ENCODE measurements at regions not wholly inside any gene's neighbourhood (a gene's known extent, or its start where the extent isn't known, plus 50 kb on each side); places are given as distances from the start of the nearest gene placed in this dataset.

DNA sequence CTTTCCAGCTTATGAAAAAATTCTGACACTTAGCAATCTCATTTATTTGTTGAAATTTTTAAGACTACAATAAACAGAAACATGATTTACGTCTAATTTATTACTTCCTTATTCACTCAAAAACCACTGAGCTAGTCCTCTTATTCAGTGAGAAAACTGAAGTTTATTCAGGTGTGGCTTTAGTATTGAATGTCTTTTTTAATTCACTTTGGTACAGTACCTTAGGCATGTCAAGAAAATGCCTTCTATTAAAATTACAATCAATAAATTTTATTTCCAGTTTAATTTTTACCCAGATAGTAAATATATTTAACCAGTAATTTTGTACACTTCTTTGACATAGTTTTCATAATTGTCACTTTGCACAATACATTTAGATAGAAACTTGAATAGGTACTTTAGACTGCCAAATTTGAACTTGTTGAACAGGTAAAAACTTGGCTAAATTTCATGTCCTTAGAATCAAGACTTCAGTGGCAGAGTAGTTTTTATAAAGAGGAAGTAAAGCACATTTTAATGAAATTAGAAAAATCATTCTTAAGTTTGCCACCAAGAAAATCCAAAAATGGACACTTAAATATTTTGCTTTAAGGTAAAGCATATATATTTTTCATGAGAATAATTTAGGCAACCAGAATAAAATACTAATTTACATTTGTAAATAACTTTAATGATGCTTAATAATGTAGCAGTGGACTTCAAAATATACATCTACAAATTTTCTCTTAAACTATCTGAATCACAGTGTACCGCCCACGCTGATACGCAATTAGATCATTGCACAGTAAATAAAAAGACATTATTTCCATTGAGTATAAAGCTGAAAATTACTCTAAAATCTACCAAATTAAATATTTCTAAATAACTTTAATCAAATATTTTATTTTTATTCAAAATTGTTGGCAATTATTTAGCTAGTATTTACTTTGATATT, 159.1 kb downstream of the RASSF9 start:
- Histone ChIP-seq H3K4me1 (ENCODE audit: control insufficient read depth, extremely low read depth, insufficient read depth, low read length) (no peaks in the 10 kb centered on the region), H3K4me3 (replicated peaks in 1 of 4; ENCODE audit: control extremely low read depth in 1 of 4, insufficient read depth in 1 of 4, low read depth in 3 of 4, low read length in 4 of 4) (no peak overlapping the region), H3K4me2 (ENCODE audit: extremely low read depth, insufficient read depth, low read length) (no peak overlapping the region), H2AFZ (ENCODE audit: low read length) (no peak overlapping the region), H3K27me3 (ENCODE audit: control insufficient read depth, insufficient read depth, low read length) (no peaks in the 10 kb centered on the region), H3K9me3 (ENCODE audit: control insufficient read depth, insufficient read depth, low read depth, low read length) (no peaks in the 10 kb centered on the region), H3K27ac (ENCODE audit: insufficient read depth, low read length) (no peak overlapping the region), H3K79me2 (ENCODE audit: control insufficient read depth, insufficient read depth, low read length) (no peaks in the 10 kb centered on the region), H3K36me3 (ENCODE audit: control insufficient read depth, insufficient read depth, low read length) (no peaks in the 10 kb centered on the region), H4K20me1 (ENCODE audit: control insufficient read depth, extremely low read depth, insufficient read depth, low read length) (no peaks in the 10 kb centered on the region), H3K9ac (ENCODE audit: insufficient read depth, low read length) (no peak overlapping the region)
- DNase-seq (ENCODE audit: low read depth in 2 of 2) = no peak
- TF ChIP-seq CTCF (conservative IDR thresholded peaks at IDR 0.05 in 1 of 2, IDR thresholded peaks at IDR 0.05 in 1 of 2; ENCODE audit: low read depth in 1 of 2, low read length in 2 of 2) = no peak
- no peak for TF ChIP-seq EZH2 (IDR thresholded peaks at IDR 0.05; ENCODE audit: low read length, missing control alignments)

GRCh38 chr12:85679296-85679695, 156.9 kb downstream of the RASSF9 start:
- DNase-seq (ENCODE audit: low read depth in 2 of 2) = no peak
- no peak overlapping the region for H3K4me3 ChIP-seq (replicated peaks in 1 of 4; ENCODE audit: control extremely low read depth in 1 of 4, insufficient read depth in 1 of 4, low read depth in 3 of 4, low read length in 4 of 4)
- no peak overlapping the region for H3K27ac ChIP-seq (ENCODE audit: insufficient read depth, low read length)
- no peak for TF ChIP-seq EZH2 (IDR thresholded peaks at IDR 0.05; ENCODE audit: low read length, missing control alignments)
- no peak for TF ChIP-seq CTCF (conservative IDR thresholded peaks at IDR 0.05 in 1 of 2, IDR thresholded peaks at IDR 0.05 in 1 of 2; ENCODE audit: low read depth in 1 of 2, low read length in 2 of 2)
- no peaks in the 10 kb centered on the region for H3K4me1 ChIP-seq (ENCODE audit: control insufficient read depth, extremely low read depth, insufficient read depth, low read length)
- H2AFZ ChIP-seq (ENCODE audit: low read length) = no peak overlapping the region
- no peaks in the 10 kb centered on the region for H3K79me2 ChIP-seq (ENCODE audit: control insufficient read depth, insufficient read depth, low read length)
- H3K27me3 ChIP-seq (ENCODE audit: control insufficient read depth, insufficient read depth, low read length) = no peaks in the 10 kb centered on the region
- no peaks in the 10 kb centered on the region for H3K9me3 ChIP-seq (ENCODE audit: control insufficient read depth, insufficient read depth, low read depth, low read length)
- no peaks in the 10 kb centered on the region for H4K20me1 ChIP-seq (ENCODE audit: control insufficient read depth, extremely low read depth, insufficient read depth, low read length)
- no peaks in the 10 kb centered on the region for H3K36me3 ChIP-seq (ENCODE audit: control insufficient read depth, insufficient read depth, low read length)
- H3K9ac ChIP-seq (ENCODE audit: insufficient read depth, low read length) = no peak overlapping the region
- no peak overlapping the region for H3K4me2 ChIP-seq (ENCODE audit: extremely low read depth, insufficient read depth, low read length)

DNA sequence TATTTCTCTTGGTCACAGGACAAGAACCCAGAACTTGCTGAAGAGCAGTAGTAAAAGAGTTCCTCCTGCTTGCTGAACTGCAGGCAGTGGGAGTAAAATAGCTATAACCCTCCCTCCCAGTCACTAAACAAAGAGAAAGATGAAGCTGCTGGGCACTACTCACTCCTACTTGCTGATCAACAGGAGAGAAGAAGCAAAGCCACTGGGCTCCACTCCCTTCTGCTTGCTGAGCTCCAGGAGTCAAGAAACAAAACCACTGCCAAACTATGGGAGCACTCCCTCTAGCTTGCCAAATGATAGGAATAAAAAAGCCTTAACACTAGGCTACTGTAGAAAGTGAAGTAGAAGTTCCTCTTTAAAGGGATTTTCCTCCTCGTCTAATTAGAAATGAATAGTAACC, 155.3 kb downstream of the RASSF9 start:
- no peak for DNase-seq (ENCODE audit: low read depth in 2 of 2)
- TF ChIP-seq CTCF (conservative IDR thresholded peaks at IDR 0.05 in 1 of 2, IDR thresholded peaks at IDR 0.05 in 1 of 2; ENCODE audit: low read depth in 1 of 2, low read length in 2 of 2) = no peak
- no peak for TF ChIP-seq EZH2 (IDR thresholded peaks at IDR 0.05; ENCODE audit: low read length, missing control alignments)
- H3K27me3 ChIP-seq (ENCODE audit: control insufficient read depth, insufficient read depth, low read length) = no peaks in the 10 kb centered on the region
- H4K20me1 ChIP-seq (ENCODE audit: control insufficient read depth, extremely low read depth, insufficient read depth, low read length) = no peaks in the 10 kb centered on the region
- H3K4me1 ChIP-seq (ENCODE audit: control insufficient read depth, extremely low read depth, insufficient read depth, low read length) = no peaks in the 10 kb centered on the region
- no peaks in the 10 kb centered on the region for H3K36me3 ChIP-seq (ENCODE audit: control insufficient read depth, insufficient read depth, low read length)
- H3K9me3 ChIP-seq (ENCODE audit: control insufficient read depth, insufficient read depth, low read depth, low read length) = no peaks in the 10 kb centered on the region
- no peak overlapping the region for H3K27ac ChIP-seq (ENCODE audit: insufficient read depth, low read length)
- no peak overlapping the region for H3K9ac ChIP-seq (ENCODE audit: insufficient read depth, low read length)
- no peak overlapping the region for H2AFZ ChIP-seq (ENCODE audit: low read length)
- no peak overlapping the region for H3K4me2 ChIP-seq (ENCODE audit: extremely low read depth, insufficient read depth, low read length)
- H3K4me3 ChIP-seq (replicated peaks in 1 of 4; ENCODE audit: control extremely low read depth in 1 of 4, insufficient read depth in 1 of 4, low read depth in 3 of 4, low read length in 4 of 4) = no peak overlapping the region
- no peaks in the 10 kb centered on the region for H3K79me2 ChIP-seq (ENCODE audit: control insufficient read depth, insufficient read depth, low read length)
